DND-41 (cell line): ENCODE measurements at regions not wholly inside any gene's neighbourhood (a gene's known extent, or its start where the extent isn't known, plus 50 kb on each side); places are given as distances from the start of the nearest gene placed in this dataset.
A peak's percentile ranks its signal among the peaks of the same experiment; 100 is the strongest.

Source experiments
- ATAC-seq: fragments of 200-7000 bp; cut with Tn5 transposase; 3 replicates; pipeline ENCODE4 v1.9.1; 2021; ENCODE audit warnings: low read depth; ENCODE audit not compliant: insufficient read depth
- DNase-seq: peaks from one replicate; pipeline ENCODE4 v3.0.0-alpha.2; 2020
- H2AFZ ChIP-seq: 2 replicates; pipeline ENCODE4 v1.6.0; 2012; ENCODE audit warnings: low read depth, low read length
- H3K27ac ChIP-seq: 2 replicates; pipeline ENCODE4 v1.5.1; 2012; ENCODE audit warnings: low read length, inconsistent platforms
- H3K27me3 ChIP-seq: fragments of 200-600 bp; sonication (generic); 2 replicates; pipeline ENCODE4 v1.6.0; 2012; ENCODE audit warnings: low read length, mild to moderate bottlenecking, inconsistent platforms; ENCODE audit not compliant: insufficient read depth, poor library complexity
- H3K36me3 ChIP-seq: 2 replicates; pipeline ENCODE4 v1.5.1; 2012; ENCODE audit warnings: low read length, inconsistent platforms; ENCODE audit not compliant: insufficient read depth
- H3K4me1 ChIP-seq: 2 replicates; pipeline ENCODE4 v1.5.1; 2012; ENCODE audit warnings: mild to moderate bottlenecking, low read length; ENCODE audit not compliant: insufficient read depth
- H3K4me2 ChIP-seq: 2 replicates; pipeline ENCODE4 v1.6.0; 2012; ENCODE audit warnings: mild to moderate bottlenecking, moderate library complexity, low read length, inconsistent platforms; ENCODE audit not compliant: insufficient read depth
- H3K4me3 ChIP-seq, 2 experiments: fragments of 200-600 bp in 1 of 2; shearing (Covaris generic) in 1 of 2; 2 replicates each; pipeline ENCODE4 v1.5.1; 2012 to 2016; ENCODE audit warnings: inconsistent platforms in 2 of 2, low read length in 2 of 2, mild to moderate bottlenecking in 2 of 2, low read depth in 1 of 2, moderate library complexity in 1 of 2
- H3K79me2 ChIP-seq: 2 replicates; pipeline ENCODE4 v1.6.0; 2012; ENCODE audit warnings: low read length, inconsistent platforms; ENCODE audit not compliant: insufficient read depth
- H3K9ac ChIP-seq: 2 replicates; pipeline ENCODE4 v1.6.0; 2012; ENCODE audit warnings: low read depth, mild to moderate bottlenecking, inconsistent platforms, low read length, moderate library complexity
- H3K9me3 ChIP-seq: 2 replicates; pipeline ENCODE4 v1.5.1; 2012; ENCODE audit warnings: low read length, moderate library complexity, mild to moderate bottlenecking, inconsistent platforms; ENCODE audit not compliant: insufficient read depth, severe bottlenecking
- H4K20me1 ChIP-seq: 2 replicates; pipeline ENCODE4 v1.6.0; 2012; ENCODE audit warnings: low read length; ENCODE audit not compliant: insufficient read depth
- EZH2 ChIP-seq: IDR thresholded peaks from 3 replicates; pipeline ENCODE4 v1.6.1; 2012; ENCODE audit warnings: borderline replicate concordance, low read depth, mild to moderate bottlenecking, moderate library complexity, low read length, inconsistent platforms; ENCODE audit not compliant: severe bottlenecking
- TF ChIP-seq, protein P1 (sequence below): IDR thresholded peaks from 2 replicates; pipeline ENCODE4 v1.5.1; 2012; ENCODE audit warnings: borderline replicate concordance, low read length, moderate library complexity, mild to moderate bottlenecking; ENCODE audit not compliant: poor library complexity, severe bottlenecking; ENCODE audit errors: extremely low read depth

DNA sequence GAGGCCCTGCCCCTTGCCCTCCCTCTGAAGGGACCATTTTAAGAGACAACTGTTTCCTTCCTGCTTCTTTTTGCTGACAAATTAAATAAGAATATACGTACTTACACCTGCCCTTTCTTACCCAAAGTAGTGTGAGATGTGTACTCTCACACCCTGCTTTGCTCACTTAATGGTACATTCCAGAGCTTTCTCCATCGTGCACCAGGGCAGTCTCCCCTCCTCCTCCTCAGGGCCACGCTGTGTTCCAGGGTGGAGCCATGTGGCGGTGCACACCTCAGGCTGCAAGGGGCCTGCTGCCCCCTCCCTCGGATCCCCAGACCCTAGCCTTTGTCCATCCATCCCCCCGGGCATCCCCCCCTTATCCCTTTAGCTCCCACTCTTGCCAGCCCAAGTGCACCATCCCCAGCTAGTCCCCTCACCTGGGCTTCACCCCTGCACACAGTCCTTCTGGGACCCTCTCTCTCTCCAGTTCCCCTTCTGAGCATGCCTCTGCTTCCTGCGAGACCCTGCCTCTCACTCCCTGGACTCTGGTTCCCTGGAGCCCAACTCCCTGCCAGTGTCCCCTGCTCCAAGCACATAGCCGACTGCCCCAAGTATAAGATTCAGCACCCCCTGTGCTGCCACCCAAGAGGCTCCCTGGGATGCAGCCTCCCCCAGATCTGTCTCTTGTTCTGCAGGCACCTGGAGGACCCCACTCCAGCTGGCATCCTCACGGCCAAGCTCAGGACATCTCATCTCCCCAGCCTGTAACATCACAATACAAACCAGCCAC, 89.5 kb upstream of the IQSEC1 start:
- Histone ChIP-seq H3K4me3 (no peak overlapping the region), H3K4me1 (no peaks in the 10 kb centered on the region), H2AFZ (no peak overlapping the region), H3K79me2 (no peaks in the 10 kb centered on the region), H3K36me3 (no peaks in the 10 kb centered on the region), H3K9ac (no peak overlapping the region), H3K27ac (no peak overlapping the region), H4K20me1 (0 out of 2 replicates have a peak, but pooled peaks cover 6% of the 10 kb centered on the region), H3K4me2 (no peak overlapping the region), H3K9me3 (no peaks in the 10 kb centered on the region), H3K27me3 (no peaks in the 10 kb centered on the region)
- no peak for TF ChIP-seq EZH2
- TF ChIP-seq, protein P1, sequence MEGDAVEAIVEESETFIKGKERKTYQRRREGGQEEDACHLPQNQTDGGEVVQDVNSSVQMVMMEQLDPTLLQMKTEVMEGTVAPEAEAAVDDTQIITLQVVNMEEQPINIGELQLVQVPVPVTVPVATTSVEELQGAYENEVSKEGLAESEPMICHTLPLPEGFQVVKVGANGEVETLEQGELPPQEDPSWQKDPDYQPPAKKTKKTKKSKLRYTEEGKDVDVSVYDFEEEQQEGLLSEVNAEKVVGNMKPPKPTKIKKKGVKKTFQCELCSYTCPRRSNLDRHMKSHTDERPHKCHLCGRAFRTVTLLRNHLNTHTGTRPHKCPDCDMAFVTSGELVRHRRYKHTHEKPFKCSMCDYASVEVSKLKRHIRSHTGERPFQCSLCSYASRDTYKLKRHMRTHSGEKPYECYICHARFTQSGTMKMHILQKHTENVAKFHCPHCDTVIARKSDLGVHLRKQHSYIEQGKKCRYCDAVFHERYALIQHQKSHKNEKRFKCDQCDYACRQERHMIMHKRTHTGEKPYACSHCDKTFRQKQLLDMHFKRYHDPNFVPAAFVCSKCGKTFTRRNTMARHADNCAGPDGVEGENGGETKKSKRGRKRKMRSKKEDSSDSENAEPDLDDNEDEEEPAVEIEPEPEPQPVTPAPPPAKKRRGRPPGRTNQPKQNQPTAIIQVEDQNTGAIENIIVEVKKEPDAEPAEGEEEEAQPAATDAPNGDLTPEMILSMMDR = no peak
- ATAC-seq = no peak
- no peak for DNase-seq

DNA sequence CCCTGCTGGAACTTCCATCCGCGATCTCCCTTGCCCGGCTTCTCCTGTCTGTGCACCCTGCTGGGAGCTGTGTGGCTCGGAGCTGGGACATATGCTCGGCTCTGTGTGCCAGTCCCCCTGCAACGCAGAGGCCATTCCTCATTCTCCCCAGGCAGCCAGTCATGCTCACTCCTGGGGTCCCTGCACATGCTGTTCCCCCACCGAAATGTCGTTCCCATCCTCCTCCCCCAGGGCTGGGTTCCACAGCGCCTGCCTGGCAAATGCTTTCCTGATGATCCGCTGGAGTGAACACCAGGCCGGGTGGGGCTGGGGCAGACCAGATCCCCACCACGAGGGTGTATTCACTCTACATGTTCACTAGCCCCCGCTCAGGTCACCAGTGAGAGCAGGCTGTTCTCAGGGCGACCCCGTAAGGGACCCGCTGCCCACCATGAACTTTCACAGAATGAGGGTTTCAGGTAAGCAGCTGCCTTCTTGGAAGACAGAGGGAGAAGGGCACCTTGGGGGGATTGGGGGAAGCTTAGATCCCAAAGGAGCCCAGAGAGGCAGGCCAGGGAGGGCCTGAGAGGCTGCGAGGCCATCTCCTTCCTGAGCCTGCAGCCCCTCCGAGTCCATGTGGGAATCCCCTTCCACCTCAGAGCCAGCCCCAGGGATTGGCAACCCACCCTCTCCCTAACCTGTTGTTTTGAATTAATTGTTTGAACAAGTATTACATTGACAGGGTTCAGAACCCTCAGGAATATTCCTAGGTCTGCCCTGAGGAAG, 88.7 kb upstream of the IQSEC1 start:
- no peaks in the 10 kb centered on the region for H3K79me2 ChIP-seq
- ATAC-seq (no peak), DNase-seq (no peak)

DNA sequence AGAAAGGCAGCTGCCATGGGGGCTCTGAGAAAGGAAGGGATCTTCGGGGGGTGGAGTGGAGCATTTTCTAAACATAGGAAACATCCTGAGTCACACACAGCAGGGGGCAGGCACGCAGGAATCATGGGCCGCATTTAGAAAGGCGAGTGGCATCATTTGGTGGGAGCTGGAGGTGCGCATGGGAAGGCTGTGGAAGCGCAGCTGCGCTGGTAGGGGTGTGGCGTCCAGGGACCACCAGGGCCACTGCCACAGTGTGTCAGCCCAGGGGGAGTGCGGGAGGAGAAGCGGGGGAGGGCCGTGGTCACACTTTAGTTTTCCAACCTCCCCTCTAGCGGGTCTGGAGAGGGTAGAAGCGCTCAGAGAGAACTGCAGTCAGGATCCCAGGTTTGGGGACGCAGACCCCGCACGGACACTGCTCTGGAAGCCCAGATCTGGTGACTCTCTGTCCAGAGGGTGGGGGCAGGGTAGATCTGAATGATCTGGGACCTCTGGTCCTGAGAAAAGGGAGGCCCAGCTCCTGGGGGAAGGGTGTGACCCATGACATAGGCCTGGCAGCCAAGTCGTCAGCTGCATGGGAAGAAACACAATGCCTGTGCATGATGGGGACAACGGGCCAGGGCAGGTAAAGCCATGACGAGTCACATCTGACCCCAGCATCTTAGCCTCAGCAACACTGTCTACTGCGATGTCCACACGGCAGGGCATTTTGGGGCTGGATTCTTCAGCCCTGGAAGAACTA, 88.0 kb upstream of the IQSEC1 start:
- Histone ChIP-seq H4K20me1 (no peaks in the 10 kb centered on the region), H3K4me3 (no peak overlapping the region), H3K36me3 (no peaks in the 10 kb centered on the region), H3K79me2 (no peaks in the 10 kb centered on the region), H2AFZ (no peak overlapping the region), H3K4me2 (no peak overlapping the region), H3K9me3 (no peaks in the 10 kb centered on the region), H3K4me1 (no peaks in the 10 kb centered on the region), H3K27ac (no peak overlapping the region), H3K9ac (no peak overlapping the region), H3K27me3 (no peaks in the 10 kb centered on the region)
- TF ChIP-seq EZH2 = no peak
- TF ChIP-seq, protein P1 = peak; percentile 28
- peak; percentile 33; the same call in 1 of the 3 replicates for ATAC-seq
- no peak for DNase-seq

More for the DNA sequence above, 88.7 kb upstream of the IQSEC1 start:
- H3K9ac ChIP-seq = no peak overlapping the region
- H3K4me1 ChIP-seq = no peaks in the 10 kb centered on the region
- TF ChIP-seq, protein P1 = no peak
- TF ChIP-seq EZH2 = no peak
- no peak overlapping the region for H2AFZ ChIP-seq
- H3K27ac ChIP-seq = no peak overlapping the region
- H3K4me2 ChIP-seq = no peak overlapping the region
- no peaks in the 10 kb centered on the region for H3K9me3 ChIP-seq
- 0 out of 2 replicates have a peak, but pooled peaks cover 6% of the 10 kb centered on the region for H4K20me1 ChIP-seq
- no peaks in the 10 kb centered on the region for H3K36me3 ChIP-seq
- no peaks in the 10 kb centered on the region for H3K27me3 ChIP-seq
- H3K4me3 ChIP-seq = no peak overlapping the region
